Fibroblast of lung (primary cell): ENCODE measurements at regions not wholly inside any gene's neighbourhood (a gene's known extent, or its start where the extent isn't known, plus 50 kb on each side); places are given as distances from the start of the nearest gene placed in this dataset.

Source experiments
- CTCF ChIP-seq, 2 donors: IDR thresholded peaks in 1 of 2; conservative IDR thresholded peaks in 1 of 2; 1 replicate in 1 of 2; 2 replicates in 1 of 2; pipeline ENCODE4 v1.5.1; 2011 to 2012; ENCODE audit warnings: low read length in 2 of 2, control low read depth in 1 of 2, inconsistent platforms in 1 of 2, low read depth in 1 of 2, mild to moderate bottlenecking in 1 of 2
- EZH2 ChIP-seq: IDR thresholded peaks from 2 replicates; pipeline ENCODE4 v1.5.1; 2012; ENCODE audit warnings: low read length, control low read depth, mild to moderate bottlenecking; ENCODE audit errors: missing control alignments

- TF ChIP-seq CTCF (conservative IDR thresholded peaks at IDR 0.05 in 1 of 2, IDR thresholded peaks at IDR 0.05 in 1 of 2; ENCODE audit: low read depth in 1 of 2, low read length in 2 of 2) (no peak), EZH2 (no peak)
Measured at GRCh38 chr11:86737230-86737629, 63.1 kb upstream of the PRSS23 start.
